ENCODE measurements at regions not wholly inside any gene's neighbourhood (a gene's known extent, or its start where the extent isn't known, plus 50 kb on each side); places are given as distances from the start of the nearest gene placed in this dataset.

DNA sequence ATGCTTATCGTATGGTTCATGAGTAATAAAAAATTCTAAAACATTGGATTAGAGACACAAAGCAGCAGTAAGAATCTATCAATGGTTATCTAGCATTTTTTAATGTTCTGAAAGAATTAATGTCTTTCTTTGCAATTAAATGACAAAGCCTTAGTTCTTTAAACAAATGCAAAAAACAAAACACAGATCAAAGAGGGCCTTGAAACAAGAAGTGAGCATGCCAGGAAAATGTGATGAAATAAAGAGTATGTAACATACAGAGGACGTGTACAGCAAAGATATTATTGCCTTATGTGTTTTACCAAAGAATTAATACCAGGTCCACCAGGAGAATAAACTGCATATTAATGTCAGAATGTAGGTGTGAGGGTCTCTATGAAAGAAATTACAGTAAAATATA lies 812.3 kb upstream of the GRAMD2B start:
- intact Hi-C loops (cut with DNase I, micrococcal nuclease) = no loop called here

DNA sequence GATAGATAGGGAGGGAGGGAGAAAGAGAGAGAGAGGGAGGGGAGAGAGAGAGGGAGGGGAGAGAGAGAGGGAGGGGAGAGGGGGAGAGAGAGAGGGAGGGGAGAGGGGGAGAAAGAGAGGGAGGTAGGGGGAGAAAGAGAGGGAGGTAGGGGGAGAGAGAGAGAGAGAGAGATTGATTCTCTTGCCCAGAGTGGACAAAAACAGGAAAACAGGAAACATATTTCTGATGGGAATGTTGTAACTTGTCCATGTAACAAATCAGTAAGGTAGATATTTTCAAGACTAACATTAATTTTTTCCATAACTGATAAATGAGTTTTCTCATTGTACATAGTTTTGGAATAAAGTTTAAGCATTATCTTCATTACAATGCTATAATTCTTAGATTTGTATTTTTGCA lies 811.7 kb upstream of the GRAMD2B start:
- DNase-seq (no peak), ATAC-seq (no peak)
- intact Hi-C loops (cut with DNase I, micrococcal nuclease) = no loop called here

More for the DNA sequence above, 812.3 kb upstream of the GRAMD2B start:
- DNase-seq (no peak), ATAC-seq (no peak)

DNA sequence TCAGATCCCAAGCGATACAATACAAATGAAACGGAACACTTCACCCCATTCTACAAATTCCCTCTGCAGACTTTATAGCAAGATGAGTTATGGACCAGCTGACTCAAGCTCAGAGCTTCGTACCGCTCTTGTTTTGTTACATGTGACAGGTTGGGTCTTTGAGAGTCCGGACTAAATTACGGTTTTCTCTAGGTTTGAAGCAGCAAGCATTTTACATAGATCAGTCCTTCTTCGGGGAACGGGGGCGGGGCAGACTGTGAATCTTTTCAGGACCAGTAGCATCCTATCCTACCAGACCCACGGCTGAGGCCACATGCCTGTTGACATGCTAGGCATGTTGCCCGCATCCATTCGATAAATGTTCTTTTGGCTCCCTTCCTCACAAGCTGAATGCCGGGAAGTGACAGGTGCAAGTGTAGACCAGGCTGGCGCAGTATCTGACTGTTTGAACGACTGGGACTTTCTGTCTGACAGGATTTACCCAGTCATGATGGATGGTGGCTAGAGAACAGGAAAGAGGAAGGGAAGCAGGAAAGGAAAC lies 811.0 kb upstream of the GRAMD2B start:
- no peak for DNase-seq
- intact Hi-C loops (cut with DNase I, micrococcal nuclease) = no loop called here
- ATAC-seq = peak; percentile 81

DNA sequence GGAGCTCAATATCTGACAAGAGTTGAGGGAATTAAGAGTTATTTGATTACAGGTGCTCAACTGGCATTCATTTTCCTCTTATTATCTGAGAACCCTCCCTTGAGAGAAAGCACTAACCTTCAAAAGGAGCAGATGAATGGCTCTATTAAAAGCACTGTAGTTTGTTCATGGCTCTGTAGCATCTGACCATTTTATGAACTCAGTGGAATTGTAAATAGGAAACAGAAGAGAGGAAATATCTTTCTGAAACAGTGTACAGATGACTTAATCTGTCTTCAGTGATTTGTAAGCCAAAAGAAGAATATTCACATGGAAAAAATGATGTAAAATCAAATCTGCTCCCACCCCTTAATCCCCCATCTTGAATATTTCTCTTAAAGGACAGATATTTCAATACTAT lies 810.4 kb upstream of the GRAMD2B start:
- ATAC-seq = peak; percentile 20
- intact Hi-C loops (cut with DNase I, micrococcal nuclease) = no loop called here
- no peak for DNase-seq

DNA sequence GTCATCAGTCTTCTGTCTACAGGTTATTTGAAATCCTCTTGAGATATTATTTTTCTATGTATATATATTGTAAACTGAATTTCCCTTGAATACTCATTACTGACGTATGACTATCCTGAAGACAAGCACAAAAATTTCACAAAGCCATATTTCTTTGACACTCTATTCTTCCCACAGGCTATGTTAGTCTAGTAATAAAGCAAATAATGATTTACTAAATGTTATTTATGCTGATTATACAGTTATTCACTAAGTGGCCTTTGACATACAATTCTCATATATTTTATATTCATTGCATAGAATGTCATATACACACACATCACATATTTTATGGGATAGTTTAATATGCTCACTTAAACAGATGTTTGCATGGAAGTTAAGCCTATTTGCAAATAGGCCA lies 793.0 kb upstream of the GRAMD2B start:
- ATAC-seq = no peak
- DNase-seq = no peak
- intact Hi-C loops (cut with DNase I, micrococcal nuclease) = no loop called here

DNA sequence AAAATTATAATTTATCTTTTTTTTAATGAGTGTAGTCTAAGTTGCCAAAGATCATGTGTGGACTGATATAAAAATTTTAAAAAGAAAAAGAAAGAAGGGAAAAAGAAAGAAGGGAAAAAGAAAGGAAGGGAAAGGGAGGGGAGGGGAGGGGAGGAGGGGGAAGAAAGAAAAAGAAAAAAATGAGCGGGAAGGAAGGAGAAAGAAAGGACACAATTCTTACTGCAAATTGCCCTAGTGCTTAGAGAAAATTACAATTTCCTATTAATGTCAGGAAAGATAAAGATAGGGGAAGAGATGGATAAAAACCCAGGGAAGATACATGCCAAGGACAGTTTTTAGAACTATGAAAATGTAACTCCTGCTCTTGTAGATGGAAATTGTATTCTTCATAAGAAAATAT lies 789.7 kb upstream of the GRAMD2B start:
- ATAC-seq = no peak
- DNase-seq = no peak
- intact Hi-C loops (cut with DNase I, micrococcal nuclease) = no loop called here

DNA sequence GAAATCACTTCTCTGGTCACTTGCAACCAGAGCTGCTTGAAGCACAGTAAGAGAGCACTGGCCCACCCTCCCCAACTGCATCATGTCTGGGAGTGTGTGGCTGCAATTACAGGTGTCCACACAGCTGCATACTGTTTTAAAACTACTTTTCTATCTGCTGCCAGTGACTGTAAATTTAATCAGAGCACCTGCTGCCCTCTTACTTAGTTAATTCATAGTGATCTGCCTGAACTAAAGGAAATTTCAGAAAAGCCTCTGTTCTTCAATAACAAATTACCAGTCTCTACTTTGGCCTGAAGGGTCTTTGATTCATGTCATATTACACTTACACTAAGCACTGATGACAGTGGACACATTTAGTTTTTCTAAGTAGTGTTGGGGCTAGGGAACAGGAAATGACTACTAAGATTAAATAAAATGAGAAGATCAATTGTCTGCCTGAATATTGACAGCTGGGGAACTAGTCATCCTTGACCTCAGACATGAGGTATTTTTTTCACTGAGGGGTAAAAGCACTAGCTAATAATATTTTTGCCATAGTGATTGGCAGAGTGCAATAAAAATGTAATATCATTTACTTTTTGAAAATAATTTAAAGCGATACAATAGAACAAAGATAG lies 788.9 kb upstream of the GRAMD2B start:
- ATAC-seq (no peak), DNase-seq (no peak)
- intact Hi-C loops (cut with DNase I, micrococcal nuclease) = no loop called here

DNA sequence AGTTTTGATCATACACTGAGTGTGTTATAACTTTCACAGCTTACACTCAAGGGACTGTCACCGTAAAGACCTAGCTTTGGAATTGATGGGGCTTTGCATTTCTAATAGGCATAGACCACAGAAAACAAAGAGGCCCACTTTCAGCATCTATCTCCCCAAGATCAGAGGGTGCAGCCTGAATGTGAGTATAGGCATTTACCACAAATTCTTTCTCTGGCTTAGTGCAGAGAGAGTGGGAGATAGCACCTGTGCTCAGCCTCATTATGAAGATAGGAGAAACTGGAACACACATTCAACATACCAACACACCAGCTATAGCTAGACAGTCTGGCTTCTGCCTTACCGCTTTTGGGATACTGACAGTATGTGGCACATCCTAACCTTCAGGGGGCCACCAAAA lies 783.4 kb upstream of the GRAMD2B start:
- DNase-seq = no peak
- intact Hi-C loops (cut with DNase I, micrococcal nuclease) = no loop called here
- ATAC-seq = no peak

DNA sequence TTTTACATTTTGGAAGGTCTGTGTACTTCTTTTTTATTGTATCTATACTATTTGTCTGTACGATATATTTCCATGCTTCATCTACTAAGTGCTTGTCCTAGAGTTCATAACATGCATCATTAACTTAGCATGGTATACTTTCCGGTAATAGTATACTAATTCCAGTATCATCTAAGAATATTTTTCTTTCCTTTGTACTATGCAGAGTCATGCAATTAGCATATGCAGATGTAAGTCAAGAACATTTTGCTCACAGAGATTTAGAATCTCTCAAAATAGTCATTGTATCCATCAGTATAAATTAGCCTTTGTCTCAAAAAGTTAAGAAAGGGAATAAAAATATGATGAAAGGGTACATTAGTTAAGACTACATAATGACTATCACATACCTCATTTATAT lies 770.4 kb upstream of the GRAMD2B start:
- DNase-seq (no peak), ATAC-seq (no peak)
- intact Hi-C loops (cut with DNase I, micrococcal nuclease) = no loop called here

DNA sequence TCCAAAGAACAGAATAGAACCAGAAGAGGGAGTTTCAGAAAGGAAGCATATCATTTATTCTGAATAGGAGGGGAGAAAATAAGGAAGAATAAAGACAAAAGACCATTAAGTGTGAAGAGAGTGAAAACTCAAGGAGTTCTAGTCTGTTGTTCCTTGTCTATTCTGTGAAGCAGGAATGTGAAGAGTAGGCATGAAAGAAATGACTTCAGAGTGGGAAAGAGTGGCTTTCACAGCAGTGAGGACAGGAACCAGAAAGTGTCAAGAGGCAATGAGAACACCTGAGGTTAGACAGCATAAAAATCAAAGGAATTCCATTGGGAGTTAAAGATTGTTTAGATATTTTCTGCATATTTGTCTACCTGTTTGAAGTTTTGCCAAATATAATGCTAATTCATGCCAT lies 768.8 kb upstream of the GRAMD2B start:
- ATAC-seq (no peak), DNase-seq (no peak)
- intact Hi-C loops (cut with DNase I, micrococcal nuclease) = no loop called here

DNA sequence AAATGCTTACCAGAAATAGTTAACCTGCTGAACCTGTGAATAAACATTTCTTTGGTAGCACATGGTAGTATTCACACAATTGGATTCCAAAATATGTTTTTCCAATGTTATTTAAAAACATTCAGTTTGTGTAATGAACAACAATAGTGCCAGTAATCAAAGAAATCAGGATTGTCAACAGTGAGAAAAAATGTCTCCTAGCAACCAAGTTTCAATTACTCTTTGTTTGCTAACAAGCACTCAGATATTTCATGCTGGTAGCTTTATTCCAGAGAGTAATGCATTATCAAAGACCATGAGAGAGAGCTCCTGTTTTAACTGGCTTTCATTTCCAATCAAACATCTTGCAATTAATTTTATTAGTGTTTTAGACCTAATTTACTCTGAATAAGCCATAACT lies 768.1 kb upstream of the GRAMD2B start:
- intact Hi-C loops (cut with DNase I, micrococcal nuclease) = no loop called here
- DNase-seq (no peak), ATAC-seq (no peak)

DNA sequence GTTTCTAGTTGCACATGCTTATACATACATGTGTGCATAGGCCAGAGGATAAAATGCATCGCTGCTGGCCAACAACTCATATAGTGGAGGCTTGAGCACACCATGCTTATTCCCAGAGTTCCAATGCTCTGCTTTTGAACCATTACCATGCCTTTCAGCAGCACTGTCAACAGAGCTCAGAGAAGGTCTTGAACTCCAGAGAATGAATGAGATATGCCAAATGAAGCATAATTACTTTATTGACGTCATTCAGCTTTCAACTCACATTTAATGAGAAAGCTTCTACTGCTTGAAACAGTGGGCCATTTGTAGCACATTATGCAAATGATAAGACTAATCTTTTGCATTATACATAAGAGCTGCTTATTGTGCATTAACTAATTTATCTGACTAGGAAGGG lies 765.3 kb upstream of the GRAMD2B start:
- intact Hi-C loops (cut with DNase I, micrococcal nuclease) = no loop called here
- no peak for ATAC-seq
- no peak for DNase-seq

DNA sequence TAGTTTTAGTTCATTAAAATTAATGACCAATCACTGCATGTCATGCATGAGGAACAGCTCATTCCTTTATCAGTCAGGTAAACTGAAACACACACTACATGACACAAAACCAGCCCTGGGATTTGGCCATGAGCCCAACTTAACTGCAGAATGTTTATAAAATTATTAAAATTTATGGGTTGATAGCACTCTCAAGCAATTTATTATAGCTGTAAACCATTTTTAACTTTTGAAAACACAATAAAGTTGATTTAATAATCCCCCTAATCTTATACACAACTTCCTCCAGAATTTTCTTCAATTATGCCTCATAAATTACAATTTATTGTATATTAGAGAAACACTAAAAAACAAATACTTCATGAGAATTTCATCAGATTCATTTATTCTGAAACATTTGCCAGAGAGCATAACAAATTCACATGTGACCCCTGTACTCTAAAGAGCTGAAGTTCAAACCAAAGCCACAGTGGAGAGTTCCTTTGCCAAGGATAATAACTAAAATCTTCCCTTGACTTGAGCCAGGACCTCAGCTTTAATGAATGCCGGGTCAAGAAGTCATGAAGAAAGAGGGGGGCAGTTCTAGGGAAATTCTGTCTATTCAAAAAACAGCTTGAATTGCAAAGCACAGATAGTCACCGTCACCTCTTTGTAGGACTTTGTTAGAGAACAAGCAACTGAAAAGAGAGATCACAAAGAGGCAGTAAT lies 763.7 kb upstream of the GRAMD2B start:
- intact Hi-C loops (cut with DNase I, micrococcal nuclease) = no loop called here
- ATAC-seq (no peak), DNase-seq (no peak)

DNA sequence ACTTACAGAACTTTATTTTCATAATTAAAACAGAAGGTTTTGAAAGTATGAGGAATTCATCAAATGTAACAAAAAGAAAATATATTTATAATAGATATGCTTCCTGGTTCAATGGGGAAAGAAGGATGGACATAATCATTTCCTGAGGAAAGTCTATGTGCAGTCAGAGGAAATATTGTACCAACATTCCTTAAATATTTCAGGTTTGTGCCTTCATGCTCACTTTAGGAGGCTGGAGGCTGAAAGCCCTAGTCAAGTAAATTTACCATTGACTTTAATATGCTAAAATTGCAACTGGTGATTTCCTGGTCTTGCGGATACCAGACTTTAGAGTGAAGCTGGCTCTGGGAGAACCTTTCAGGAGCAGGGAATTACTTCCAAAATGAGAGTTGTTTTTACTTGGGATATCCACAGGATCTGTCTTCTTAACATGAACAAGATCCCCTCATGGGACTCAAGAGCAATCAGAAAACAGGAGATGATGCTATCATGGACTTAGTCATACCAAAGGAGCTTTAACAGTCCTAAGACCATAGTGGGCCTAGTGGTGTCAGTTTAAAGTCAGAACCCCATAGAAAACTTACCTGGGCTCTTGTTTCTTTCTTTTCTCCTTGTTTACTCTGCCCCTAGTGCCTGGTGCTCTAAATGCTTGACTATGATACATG lies 762.8 kb upstream of the GRAMD2B start:
- no peak for DNase-seq
- intact Hi-C loops (cut with DNase I, micrococcal nuclease) = no loop called here
- no peak for ATAC-seq

DNA sequence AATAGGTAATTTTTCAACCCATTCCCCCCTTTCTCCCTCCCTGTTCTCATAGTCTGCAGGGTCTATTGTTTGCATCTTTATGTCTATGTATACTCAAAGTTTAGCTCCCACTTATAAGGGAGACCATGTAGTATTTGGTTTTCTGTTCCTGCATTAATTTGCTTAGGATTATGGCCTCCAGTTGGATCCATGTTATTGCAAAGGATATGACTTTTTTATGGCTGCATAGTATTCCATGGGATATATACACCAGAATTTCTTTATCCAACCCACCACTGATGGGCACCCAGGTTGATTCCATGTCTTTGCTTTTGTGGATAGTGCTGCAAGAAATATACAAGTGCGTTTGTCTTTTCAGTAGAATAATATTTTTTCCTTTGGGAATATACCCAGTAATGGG lies 761.6 kb upstream of the GRAMD2B start:
- intact Hi-C loops (cut with DNase I, micrococcal nuclease) = no loop called here
- no peak for ATAC-seq
- no peak for DNase-seq

DNA sequence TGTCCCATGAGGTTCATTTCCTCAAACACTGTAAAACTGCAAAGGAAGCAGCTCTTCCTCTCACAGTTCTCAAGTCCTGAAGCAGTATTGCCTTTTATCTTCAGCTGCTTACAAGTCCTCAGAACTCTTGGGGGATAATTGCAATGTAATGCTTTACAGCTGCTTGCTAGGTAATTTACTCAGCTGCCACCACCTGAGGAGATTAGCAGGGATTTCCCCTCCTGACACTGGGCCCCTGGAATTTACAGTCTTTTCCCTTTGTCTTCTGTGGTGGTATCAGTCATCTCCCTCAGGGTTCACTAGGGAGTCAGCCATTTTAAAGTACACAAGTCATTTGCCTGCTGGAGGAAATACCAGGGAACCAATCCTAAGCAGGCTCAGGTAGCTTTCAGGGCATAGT lies 754.3 kb upstream of the GRAMD2B start:
- intact Hi-C loops (cut with DNase I, micrococcal nuclease) = no loop called here
- peak in 1 of 2 donors; percentile 37 for DNase-seq

DNA sequence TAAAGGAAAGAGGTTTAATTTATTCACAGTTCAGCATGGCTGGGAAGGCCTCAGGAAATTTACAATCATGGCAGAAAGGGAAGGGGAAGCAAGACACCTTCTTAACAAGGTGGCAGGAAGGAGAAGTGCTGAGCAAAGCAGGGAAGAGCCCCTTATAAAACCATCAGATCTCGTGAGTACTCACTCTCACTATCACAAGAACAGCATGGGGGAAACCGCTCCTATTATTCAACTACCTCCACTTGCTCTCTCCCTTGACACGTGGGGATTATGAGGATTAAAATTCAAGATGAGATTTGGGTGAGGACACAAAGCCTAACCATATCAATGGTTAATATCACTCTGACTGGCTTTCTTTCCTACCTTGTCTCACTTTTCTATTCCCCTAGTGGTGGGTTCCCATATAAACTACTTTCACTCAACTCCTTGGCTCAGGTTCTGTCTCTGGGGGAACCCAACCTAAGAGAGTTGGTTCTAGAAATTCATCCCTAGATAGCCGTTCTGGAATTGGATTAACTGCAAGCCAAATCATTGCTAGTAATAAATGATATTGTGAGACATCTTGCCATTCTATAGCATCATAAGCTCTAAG lies 749.8 kb upstream of the GRAMD2B start:
- DNase-seq = no peak
- no peak for ATAC-seq
- intact Hi-C loops (cut with DNase I, micrococcal nuclease) = no loop called here

More for the DNA sequence above, 754.3 kb upstream of the GRAMD2B start:
- peak; percentile 96 for ATAC-seq

DNA sequence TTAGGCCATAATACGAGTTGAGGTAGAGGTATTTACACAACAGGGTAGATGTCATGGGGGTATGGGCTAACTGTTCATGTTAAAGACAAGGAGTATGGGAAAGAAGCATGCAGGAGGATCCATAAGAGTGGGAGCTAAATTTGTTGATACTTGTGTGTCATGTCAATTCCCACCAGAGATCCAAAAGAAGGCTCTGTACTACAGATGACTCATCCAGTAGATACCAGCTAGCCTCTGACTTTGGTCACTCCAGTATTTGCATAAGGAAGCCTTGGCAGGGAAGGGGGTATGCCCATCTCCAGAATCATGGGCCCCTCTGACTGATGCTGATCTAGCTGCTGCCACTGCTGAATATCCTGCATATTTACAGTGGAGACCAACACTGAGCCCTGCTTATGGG lies 743.7 kb upstream of the GRAMD2B start:
- DNase-seq (no peak), ATAC-seq (no peak)
- intact Hi-C loops (cut with DNase I, micrococcal nuclease) = no loop called here

DNA sequence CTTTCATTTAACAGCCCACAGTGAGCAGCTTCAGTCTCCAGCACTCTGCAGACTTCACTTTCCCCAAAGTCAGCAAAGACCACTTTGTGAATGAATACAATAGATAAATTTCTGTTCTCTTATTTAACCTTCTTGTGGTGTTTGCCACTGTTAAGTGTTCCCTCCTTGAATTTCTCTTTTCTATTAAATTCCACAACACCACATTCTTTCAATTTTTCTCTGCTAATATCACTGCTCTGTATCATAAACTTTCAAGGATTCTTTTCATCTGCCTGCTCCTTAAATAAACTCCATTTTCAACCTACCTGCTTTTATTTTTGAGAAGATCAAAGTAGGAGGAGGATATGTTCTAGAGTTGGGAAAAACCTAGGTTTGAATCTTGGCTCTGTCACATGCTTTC lies 739.5 kb upstream of the GRAMD2B start:
- DNase-seq = no peak
- intact Hi-C loops (cut with DNase I, micrococcal nuclease) = no loop called here

DNA sequence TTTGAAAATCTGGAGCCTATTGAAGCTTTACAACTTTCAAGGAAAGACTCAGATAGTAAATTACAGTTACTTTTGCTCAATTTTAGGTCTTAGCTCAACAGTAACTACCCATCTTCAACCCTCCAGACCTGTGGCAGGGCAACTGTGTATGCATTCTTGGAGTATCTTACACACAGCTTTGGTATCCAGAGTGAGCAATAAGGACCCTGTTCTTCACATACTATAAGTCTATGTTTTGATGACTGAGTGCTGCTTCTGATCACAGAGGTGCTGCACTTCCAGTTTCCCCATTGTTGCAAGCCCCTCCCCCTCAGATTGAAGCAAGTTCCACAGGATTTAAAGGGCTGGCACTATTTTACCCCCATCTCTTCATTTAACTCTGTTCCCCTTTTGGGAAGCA lies 737.4 kb upstream of the GRAMD2B start:
- intact Hi-C loops (cut with DNase I, micrococcal nuclease) = no loop called here
- DNase-seq = no peak
- ATAC-seq = no peak

More for the DNA sequence above, 739.5 kb upstream of the GRAMD2B start:
- ATAC-seq = no peak

Measured in left colon (tissue), 2 donors.